DMS153 (cell line): ENCODE measurements at regions not wholly inside any gene's neighbourhood (a gene's known extent, or its start where the extent isn't known, plus 50 kb on each side); places are given as distances from the start of the nearest gene placed in this dataset.

Experiments used
- DNase-seq: peaks from one replicate; lab custom pipeline; 2025; lab: John Stamatoyannopoulos, UW

DNA sequence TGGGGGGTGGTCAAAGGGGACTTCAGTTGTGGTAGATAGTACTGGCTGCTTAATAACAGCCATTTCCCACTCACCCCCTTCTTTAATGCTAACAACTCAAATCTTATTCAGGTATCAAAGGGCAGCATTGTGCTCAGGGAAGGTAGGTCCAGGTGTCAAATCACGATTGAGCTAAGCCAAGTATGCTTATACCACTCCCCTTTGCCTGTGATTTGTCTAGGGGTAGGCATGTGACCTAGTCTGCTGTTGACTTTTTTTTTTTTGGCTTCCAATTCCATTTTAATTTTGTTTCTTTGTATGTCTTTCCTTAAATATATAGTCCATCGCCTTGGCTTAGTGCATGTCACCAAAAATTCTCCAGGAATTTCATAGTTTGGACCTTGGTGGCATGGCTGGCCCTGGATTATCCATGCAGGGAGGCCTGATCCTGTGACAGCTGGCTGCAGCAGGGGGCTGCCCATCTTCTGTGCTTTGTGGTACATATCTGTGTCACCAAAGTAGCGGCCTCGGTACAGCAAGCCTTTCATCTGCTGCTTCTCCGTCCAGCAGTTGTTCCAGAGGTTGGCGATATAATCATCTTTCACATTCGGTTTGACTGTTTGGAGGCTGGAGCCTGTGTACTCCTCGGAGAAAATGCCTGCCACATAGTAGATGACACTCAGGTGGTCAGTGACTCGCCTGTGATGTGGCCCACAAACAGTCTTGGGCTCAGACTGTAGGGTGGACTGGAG is 68.1 kb upstream of the SPRED2 start:
- no peak for DNase-seq

DNA sequence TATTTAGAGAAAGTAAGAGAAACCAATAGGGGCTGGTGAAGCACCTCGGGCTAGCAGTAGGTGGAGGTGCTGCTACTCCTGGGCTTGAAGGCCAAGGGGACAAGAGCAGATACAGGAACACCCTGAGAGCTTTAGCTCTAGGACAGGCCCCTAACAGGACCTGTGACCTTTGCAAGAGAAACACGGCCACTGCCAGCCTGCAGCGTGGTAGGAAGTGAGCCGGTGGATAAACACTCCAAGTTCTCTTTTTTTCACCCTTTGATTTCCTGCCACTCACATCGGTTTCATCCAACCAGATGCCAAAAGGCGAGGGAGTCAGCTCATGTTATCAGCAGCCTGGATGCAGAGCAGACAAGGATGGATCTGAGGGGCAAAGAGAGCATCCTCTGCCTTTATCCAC is 66.8 kb upstream of the SPRED2 start:
- no peak for DNase-seq

DNA sequence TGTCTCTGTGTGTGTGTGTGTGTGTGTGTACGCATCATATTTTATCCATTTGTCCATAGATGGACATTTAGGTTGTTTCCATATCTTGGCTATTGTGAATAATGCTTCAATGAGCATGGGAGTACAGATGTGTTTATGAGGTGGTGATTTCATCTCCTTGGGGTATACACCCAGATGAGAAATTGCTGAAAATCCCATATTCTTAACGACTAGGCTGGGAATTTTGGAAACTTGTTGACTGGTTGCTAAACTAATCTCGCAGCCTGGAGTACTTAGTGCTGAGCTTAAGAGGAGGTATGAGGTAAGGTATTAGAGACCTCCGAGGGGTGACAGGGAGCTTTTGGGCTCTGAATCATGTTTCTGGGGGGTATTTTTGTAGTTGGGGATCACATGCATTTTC is 66.0 kb upstream of the SPRED2 start:
- no peak for DNase-seq

DNA sequence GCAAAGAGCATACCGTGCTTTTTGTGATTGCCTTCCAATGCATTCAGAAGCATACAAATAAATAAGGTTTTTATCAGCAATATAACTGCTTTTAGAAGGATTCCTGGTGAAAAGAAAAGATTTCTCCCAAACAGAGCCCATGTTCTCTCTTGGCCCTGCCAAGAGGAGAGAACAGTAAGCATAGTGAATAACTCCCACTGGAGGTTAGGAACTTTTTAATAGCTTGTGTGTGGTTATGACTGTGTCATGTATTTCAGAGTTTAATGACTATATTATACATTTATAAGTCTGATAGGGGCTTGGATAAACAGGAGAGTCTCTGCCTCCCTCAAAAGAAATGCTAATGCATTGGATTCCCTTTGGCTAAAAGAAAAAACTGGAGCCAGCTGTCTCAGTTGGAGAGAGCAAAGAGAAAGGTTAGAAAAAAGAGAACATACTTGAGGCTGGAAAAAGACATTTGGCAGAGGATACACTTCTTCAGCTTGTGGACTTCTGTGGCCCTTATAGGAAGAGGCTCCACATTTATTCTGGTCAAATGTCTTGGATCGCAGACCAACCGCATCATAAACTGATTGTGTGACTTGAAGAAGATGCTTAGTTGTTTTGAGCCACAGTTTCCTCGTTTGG is 63.0 kb upstream of the SPRED2 start:
- no peak for DNase-seq

DNA sequence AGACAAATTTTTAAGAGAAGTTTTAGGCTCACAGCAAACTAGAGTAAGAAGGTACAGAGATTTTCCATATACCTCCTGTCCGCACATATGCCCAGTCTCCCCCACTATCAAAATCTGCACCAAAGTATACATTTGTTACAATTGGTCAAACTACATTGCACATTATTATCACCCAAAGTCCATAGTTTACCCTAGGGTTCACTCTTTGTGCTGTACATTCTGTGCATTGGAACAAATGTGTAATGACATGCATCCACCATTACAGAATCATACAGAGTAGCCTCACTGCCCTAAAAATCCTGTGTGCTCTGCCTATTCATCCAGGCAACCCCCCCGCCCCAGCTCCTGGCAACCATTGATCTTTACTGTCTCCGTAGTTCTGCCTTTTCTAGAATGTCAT is 61.7 kb upstream of the SPRED2 start:
- DNase-seq, result no peak

DNA sequence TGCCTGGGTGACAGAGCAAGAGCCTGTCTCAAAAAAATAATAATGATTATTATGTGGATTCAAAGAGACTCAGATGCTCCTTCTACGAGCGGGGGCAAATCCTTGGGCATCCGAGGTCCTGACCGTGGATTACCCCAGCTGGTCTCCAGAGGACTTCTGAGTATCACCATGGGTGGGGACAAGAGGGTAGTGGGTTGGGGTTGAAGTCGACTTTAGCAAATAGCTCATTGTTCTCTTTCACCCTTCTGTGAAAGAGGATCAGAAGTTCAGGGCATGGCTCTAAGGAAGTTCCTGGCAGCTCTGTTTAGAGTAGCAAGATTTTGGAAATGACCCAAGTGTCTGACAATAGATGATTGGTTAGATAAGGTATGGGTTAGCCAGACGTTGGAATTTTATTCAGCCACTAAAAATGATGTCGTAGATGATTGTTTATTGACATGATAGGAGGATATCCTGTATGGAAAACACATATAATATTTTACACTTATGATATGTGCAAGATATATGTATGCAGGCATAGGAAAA is 59.0 kb upstream of the SPRED2 start:
- no peak for DNase-seq

DNA sequence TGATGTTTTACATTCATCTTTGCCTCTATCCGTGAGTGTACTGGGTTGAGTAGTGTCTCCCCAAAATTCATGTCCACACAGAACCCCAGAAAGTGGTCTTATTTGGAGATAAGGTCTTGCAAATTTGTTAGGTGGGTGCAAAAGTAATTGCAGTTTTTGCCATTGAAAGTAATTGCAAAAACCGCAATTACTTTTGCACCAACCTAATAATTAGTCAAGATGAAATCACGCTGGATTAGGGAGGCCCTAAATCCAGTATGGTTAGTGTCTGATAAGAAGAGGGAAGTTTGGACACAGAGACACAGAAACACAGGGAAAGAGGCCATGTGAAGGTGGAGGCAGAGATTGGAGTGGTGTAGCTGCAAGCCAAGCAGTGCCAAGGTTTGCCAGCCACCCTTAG is 57.8 kb upstream of the SPRED2 start:
- DNase-seq, result no peak

DNA sequence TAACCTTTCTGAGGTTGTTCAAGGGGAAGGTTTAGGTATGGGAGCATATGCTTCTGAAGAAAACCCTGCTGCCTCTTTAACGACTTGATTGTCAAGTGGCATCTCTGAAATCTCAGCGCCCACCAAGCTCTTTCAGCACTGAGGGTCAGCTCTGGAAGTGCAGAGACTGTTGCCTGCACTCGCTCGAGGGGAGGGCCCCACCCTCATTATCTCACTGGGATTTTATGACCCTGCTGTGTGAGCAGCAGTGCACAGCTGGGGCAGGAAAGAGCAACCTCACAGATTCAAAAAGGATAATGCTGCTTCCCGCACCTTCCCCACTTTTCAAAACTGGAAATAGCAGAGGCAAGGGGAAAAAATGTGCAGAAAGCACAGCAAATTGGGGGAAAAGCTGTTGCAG is 56.9 kb upstream of the SPRED2 start:
- no peak for DNase-seq

DNA sequence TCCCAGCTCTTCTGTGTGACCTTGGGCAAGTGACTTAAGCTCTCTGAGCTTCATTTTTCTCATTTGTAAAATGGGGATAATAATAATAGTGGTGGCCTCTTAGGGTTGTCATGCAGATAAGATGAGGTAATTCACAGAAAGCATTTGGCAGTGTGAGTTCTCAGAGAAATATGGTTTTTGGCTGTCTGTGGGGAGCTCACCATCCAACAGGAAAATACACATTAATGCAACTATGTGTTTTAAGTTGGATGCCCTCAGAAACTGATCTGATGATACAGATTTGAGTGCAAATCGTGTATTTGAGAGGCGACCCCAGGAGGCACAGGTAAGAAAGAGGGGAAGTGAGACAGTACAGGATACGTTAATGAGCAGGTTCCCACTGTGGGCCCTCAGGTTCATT is 56.1 kb upstream of the SPRED2 start:
- DNase-seq, result no peak

DNA sequence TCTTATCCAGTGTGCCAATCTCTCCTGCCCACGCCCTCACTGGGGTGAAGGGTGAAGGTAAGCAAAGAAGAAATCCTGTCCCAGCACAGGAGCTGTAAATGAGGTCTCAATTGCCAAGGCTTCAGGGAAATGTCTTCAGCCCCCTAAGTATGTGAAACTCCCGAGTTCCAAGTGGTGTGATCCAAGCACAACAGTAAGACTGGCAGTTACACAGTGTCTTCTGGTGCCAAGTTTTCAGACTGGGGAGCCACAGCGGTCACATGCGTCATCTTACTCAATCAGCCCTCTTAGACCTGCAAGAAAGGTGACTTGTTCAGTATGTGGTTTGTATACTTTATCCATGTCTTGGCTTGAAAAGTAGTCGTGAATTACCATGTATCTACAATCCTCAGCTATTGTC is 55.0 kb upstream of the SPRED2 start:
- no peak for DNase-seq

DNA sequence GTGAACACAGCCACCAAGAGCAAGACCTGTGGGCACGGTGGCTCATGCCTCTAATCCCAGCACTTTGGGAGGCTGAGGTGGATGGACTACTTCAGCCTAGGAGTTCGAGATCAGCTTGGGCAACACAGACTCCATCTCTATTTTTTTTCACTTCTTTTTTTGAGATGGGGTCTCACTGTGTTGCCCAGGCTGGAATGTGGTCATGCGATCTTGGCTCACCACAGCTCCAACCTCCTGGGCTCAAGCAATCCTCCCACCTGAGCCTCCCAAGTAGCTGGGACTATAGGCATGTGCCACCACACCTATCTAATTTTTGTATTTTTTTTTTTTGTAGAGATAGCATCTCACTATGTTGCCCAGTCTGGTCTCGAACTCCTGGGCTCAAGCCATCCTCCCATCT is 54.4 kb upstream of the SPRED2 start:
- no peak for DNase-seq

DNA sequence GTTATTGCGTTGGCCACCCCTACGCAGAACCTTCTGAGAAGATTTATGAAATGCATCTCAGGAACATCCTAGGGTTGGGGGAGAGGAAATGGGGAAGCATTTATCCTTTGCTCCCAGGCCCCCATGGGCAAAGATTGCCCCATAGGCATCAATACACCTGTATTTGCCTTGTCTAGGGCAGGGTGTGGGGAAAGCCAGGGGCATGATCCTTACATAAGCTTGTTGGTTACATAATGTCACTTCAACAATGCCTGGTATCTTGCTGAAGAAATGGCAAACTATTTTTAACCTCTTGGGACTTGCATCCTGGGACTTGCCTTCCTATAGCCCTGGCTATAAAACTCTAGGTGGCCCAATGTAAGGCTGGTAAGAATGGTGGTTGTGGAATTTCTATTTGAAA is 53.9 kb upstream of the SPRED2 start:
- DNase-seq, result no peak

DNA sequence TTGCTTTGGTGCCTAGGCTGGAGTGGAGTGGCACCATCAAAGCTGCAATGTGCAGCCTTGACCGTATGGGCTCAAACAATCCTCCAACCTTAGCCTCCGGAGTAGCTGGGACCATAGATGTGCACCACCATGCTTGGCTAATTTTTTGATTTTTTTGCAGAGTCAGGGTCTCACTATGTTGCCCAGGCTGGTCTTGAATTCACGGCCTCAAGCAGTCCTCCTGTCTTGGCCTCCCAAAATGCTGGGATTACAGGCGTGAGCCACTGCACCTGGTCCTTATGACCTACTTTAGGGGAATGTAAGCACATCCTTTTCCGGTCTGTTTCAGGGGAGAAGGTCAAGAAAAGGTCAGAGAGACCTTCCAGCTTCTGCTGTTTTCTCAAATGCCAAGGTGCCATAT is 53.4 kb upstream of the SPRED2 start:
- no peak for DNase-seq

DNA sequence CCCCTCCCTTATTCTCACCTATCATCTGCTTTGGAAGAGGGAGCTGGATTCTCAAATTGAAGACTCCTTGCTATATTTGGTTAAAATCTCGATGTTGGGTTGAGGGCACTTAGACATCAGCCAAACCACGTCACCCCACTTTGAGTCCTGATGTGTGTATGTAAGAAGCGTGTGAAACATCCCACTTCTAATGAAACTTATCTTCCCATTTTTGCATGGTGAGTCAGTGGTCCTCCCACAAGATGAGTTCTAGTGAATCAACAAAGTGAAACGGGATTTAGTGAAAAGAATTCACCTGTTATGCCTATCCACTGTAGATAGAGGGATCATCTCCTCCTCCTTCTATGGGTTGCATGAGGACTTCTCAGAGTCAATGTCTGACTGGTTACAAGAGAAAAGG is 51.4 kb upstream of the SPRED2 start:
- no peak for DNase-seq

DNA sequence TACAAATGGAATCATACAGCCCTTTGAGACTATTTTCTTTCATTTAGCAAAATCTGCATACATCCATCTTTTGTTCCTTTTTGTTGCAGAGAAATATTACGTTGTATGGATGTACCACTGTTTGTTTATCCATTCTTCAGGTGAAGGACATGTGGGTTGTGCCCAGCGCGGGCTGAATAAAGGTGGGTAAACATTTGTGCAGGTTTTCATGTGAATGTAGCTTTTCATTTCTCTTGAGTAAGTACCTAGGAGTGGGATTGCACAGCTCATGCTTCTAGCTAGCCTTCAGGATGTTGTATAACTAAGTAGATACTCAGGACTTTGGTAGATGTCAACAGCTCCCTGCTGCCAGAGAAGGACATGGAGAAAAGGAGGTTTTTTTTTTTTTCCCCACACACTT is 50.6 kb upstream of the SPRED2 start:
- DNase-seq, result peak; percentile 78
